Astrocyte (in vitro differentiated cells and primary cell): ENCODE measurements at regions not wholly inside any gene's neighbourhood (a gene's known extent, or its start where the extent isn't known, plus 50 kb on each side); places are given as distances from the start of the nearest gene placed in this dataset.

Source experiments
- DNase-seq: peaks from one replicate; pipeline ENCODE4 v3.0.0-alpha.2; 2010; ENCODE audit warnings: low read depth
- FAIRE-seq: peaks from 2 replicates; lab custom pipeline; 2011; peaks lifted over from hg19 to GRCh38; lab: Jason Lieb, UNC
- H2AFZ ChIP-seq: 2 replicates; pipeline ENCODE4 v1.6.0; 2012; ENCODE audit warnings: low read depth, low read length, inconsistent platforms
- H3K27ac ChIP-seq: 2 replicates; pipeline ENCODE4 v1.5.1; 2011; ENCODE audit warnings: low read depth, low read length, inconsistent platforms
- H3K27me3 ChIP-seq: 2 replicates; pipeline ENCODE4 v1.6.0; 2011; ENCODE audit warnings: low read length, inconsistent platforms; ENCODE audit not compliant: insufficient read depth
- H3K36me3 ChIP-seq: 2 replicates; pipeline ENCODE4 v1.5.1; 2011; ENCODE audit warnings: low read length, inconsistent platforms; ENCODE audit not compliant: insufficient read depth
- H3K4me1 ChIP-seq: 2 replicates; pipeline ENCODE4 v1.5.1; 2011; ENCODE audit warnings: low read length, inconsistent platforms; ENCODE audit not compliant: insufficient read depth
- H3K4me2 ChIP-seq: 2 replicates; pipeline ENCODE4 v1.6.0; 2012; ENCODE audit warnings: low read length, inconsistent platforms
- H3K4me3 ChIP-seq: 2 replicates; pipeline ENCODE4 v1.5.1; 2011; ENCODE audit warnings: low read depth, mild to moderate bottlenecking, low read length, inconsistent platforms; ENCODE audit not compliant: insufficient read depth
- H3K79me2 ChIP-seq: 2 replicates; pipeline ENCODE4 v1.6.0; 2012; ENCODE audit warnings: mild to moderate bottlenecking, low read length, inconsistent platforms; ENCODE audit not compliant: insufficient read depth
- H3K9ac ChIP-seq: 2 replicates; pipeline ENCODE4 v1.6.0; 2012; ENCODE audit warnings: mild to moderate bottlenecking, low read length, inconsistent platforms
- H3K9me3 ChIP-seq: 2 replicates; pipeline ENCODE4 v1.5.1; 2012; ENCODE audit warnings: low read depth, mild to moderate bottlenecking, low read length, inconsistent platforms; ENCODE audit not compliant: insufficient read depth
- H4K20me1 ChIP-seq: 2 replicates; pipeline ENCODE4 v1.6.0; 2012; ENCODE audit warnings: low read length, inconsistent platforms; ENCODE audit not compliant: insufficient read depth
- H3K27ac Mint-ChIP-seq: one replicate; pipeline ENCODE4 v1.8.0; 2021; ENCODE audit warnings: mild to moderate bottlenecking, mixed read lengths; ENCODE audit not compliant: unreplicated experiment
- H3K27me3 Mint-ChIP-seq: one replicate; pipeline ENCODE4 v1.8.0; 2021; ENCODE audit warnings: low read depth, mixed read lengths; ENCODE audit not compliant: unreplicated experiment
- H3K36me3 Mint-ChIP-seq: one replicate; pipeline ENCODE4 v1.8.0; 2021; ENCODE audit warnings: low read depth, mixed read lengths; ENCODE audit not compliant: unreplicated experiment
- H3K4me1 Mint-ChIP-seq: one replicate; pipeline ENCODE4 v1.8.0; 2021; ENCODE audit warnings: low read depth, mixed read lengths; ENCODE audit not compliant: unreplicated experiment
- H3K4me3 Mint-ChIP-seq: one replicate; pipeline ENCODE4 v1.8.0; 2021; ENCODE audit warnings: mild to moderate bottlenecking, moderate library complexity, mixed read lengths; ENCODE audit not compliant: unreplicated experiment
- H3K9me3 Mint-ChIP-seq: one replicate; pipeline ENCODE4 v1.8.0; 2021; ENCODE audit warnings: mild to moderate bottlenecking, mixed read lengths; ENCODE audit not compliant: unreplicated experiment
- CTCF ChIP-seq: IDR thresholded peaks from 2 replicates; pipeline ENCODE4 v1.5.1; 2011; ENCODE audit warnings: low read depth, mild to moderate bottlenecking, inconsistent platforms, low read length, moderate library complexity; ENCODE audit not compliant: insufficient read depth
- EZH2 ChIP-seq: IDR thresholded peaks from 2 replicates; pipeline ENCODE4 v1.6.1; 2012; ENCODE audit warnings: mild to moderate bottlenecking, low read length, inconsistent platforms; ENCODE audit not compliant: insufficient read depth

- no peaks in the 10 kb centered on the region for H3K4me1 Mint-ChIP-seq
- Histone ChIP-seq H3K36me3 (no peaks in the 10 kb centered on the region), H3K4me1 (no peaks in the 10 kb centered on the region), H2AFZ (no peak overlapping the region), H4K20me1 (no peaks in the 10 kb centered on the region), H3K79me2 (no peaks in the 10 kb centered on the region), H3K27me3 (no peaks in the 10 kb centered on the region), H3K9me3 (no peaks in the 10 kb centered on the region), H3K9ac (no peak overlapping the region), H3K27ac (no peak overlapping the region), H3K4me3 (no peak overlapping the region), H3K4me2 (no peak overlapping the region)
- no peak for TF ChIP-seq CTCF
- no peak for TF ChIP-seq EZH2
- no peak overlapping the region for H3K4me3 Mint-ChIP-seq
- H3K9me3 Mint-ChIP-seq = no peaks in the 10 kb centered on the region
- no peak for DNase-seq
- FAIRE-seq = no peak
- no peak overlapping the region for H3K27ac Mint-ChIP-seq
- no peaks in the 10 kb centered on the region for H3K36me3 Mint-ChIP-seq
- no peaks in the 10 kb centered on the region for H3K27me3 Mint-ChIP-seq
These were observed 1223.6 kb downstream of the EPHA7 start for GRCh38 chr6:92195796-92196195.

GRCh38 chr6:92188016-92188415 lies 1231.3 kb downstream of the EPHA7 start:
- Histone ChIP-seq H3K9ac (no peak overlapping the region), H3K27ac (no peak overlapping the region), H3K4me1 (no peaks in the 10 kb centered on the region), H3K4me2 (no peak overlapping the region), H4K20me1 (no peaks in the 10 kb centered on the region), H3K79me2 (no peaks in the 10 kb centered on the region), H3K4me3 (no peak overlapping the region), H2AFZ (no peak overlapping the region), H3K27me3 (no peaks in the 10 kb centered on the region), H3K36me3 (no peaks in the 10 kb centered on the region), H3K9me3 (no peaks in the 10 kb centered on the region)
- TF ChIP-seq EZH2 (no peak), CTCF (no peak)
- H3K4me1 Mint-ChIP-seq = no peaks in the 10 kb centered on the region
- H3K9me3 Mint-ChIP-seq = peaks cover 1% of the 10 kb centered on the region
- no peaks in the 10 kb centered on the region for H3K36me3 Mint-ChIP-seq
- no peak overlapping the region for H3K4me3 Mint-ChIP-seq
- FAIRE-seq (no peak), DNase-seq (no peak)
- H3K27me3 Mint-ChIP-seq = no peaks in the 10 kb centered on the region
- no peak overlapping the region for H3K27ac Mint-ChIP-seq

DNA sequence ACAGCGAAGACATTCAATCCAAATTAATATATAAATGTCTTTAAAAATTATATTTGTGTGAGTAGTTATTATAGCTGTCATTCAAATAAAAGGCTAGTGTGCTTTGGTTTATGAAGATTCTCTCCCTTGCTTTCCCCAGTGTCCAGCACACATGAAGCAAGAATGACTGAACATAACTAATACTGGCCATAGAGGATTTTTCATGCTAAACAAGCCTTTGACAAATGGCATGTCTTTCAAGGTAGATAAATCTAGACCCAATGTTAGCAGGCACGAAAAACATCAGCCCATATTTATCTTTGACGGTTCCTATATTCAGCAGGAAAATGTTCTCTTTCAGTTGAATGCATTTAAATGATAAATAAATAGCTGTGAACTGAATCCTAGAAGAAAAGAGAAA lies 1234.4 kb downstream of the EPHA7 start:
- no peak overlapping the region for H3K4me3 ChIP-seq
- Mint-ChIP-seq H3K9me3 (peaks cover under 1% of the 10 kb centered on the region), H3K27ac (no peak overlapping the region), H3K4me1 (no peaks in the 10 kb centered on the region), H3K4me3 (no peak overlapping the region), H3K27me3 (no peaks in the 10 kb centered on the region), H3K36me3 (no peaks in the 10 kb centered on the region)
- DNase-seq (no peak), FAIRE-seq (no peak)
- no peak overlapping the region for H2AFZ ChIP-seq
- TF ChIP-seq CTCF (no peak), EZH2 (no peak)
- H3K9me3 ChIP-seq = no peaks in the 10 kb centered on the region
- H3K4me2 ChIP-seq = no peak overlapping the region
- H4K20me1 ChIP-seq = no peaks in the 10 kb centered on the region
- no peaks in the 10 kb centered on the region for H3K27me3 ChIP-seq
- H3K27ac ChIP-seq = no peak overlapping the region
- no peaks in the 10 kb centered on the region for H3K4me1 ChIP-seq
- no peak overlapping the region for H3K9ac ChIP-seq
- H3K79me2 ChIP-seq = no peaks in the 10 kb centered on the region
- no peaks in the 10 kb centered on the region for H3K36me3 ChIP-seq
